ENCODE measurements at regions not wholly inside any gene's neighbourhood (a gene's known extent, or its start where the extent isn't known, plus 50 kb on each side); places are given as distances from the start of the nearest gene placed in this dataset.

DNA sequence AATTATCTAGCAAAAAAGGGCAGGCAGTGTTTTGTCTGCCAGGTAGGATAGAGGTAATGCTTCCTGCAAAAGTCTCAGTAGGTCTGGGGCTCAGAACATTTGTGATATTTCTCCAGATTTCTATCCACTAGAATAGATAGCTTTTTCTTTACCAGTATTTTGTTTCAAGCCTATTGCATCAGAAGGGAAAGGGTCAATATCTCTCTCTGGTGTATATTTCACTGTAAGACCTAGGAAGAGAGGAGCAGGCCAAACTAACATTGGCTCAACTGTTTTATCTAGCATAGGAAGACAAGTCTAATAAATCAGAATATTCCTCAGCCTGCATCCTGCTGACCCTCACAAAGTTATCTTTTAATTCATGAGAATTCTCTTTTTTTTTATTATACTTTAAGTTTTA is 106.7 kb upstream of the DAAM1 start (continued):
- TF ChIP-seq ETV6 (CRISPR knock-in tag; IDR thresholded peaks at IDR 0.05) (no peak), EMX1 (CRISPR knock-in tag; IDR thresholded peaks at IDR 0.05) (no peak), IRF1 (CRISPR knock-in tag; IDR thresholded peaks at IDR 0.05) (no peak)
- TF ChIP-seq, protein P1, sequence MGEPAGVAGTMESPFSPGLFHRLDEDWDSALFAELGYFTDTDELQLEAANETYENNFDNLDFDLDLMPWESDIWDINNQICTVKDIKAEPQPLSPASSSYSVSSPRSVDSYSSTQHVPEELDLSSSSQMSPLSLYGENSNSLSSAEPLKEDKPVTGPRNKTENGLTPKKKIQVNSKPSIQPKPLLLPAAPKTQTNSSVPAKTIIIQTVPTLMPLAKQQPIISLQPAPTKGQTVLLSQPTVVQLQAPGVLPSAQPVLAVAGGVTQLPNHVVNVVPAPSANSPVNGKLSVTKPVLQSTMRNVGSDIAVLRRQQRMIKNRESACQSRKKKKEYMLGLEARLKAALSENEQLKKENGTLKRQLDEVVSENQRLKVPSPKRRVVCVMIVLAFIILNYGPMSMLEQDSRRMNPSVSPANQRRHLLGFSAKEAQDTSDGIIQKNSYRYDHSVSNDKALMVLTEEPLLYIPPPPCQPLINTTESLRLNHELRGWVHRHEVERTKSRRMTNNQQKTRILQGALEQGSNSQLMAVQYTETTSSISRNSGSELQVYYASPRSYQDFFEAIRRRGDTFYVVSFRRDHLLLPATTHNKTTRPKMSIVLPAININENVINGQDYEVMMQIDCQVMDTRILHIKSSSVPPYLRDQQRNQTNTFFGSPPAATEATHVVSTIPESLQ (CRISPR knock-in tag; IDR thresholded peaks at IDR 0.05), result no peak

GRCh38 chr14:59085207-59085739 is 103.2 kb upstream of the DAAM1 start:
- CTCF ChIA-PET, result interaction anchor here (1.2 kb wide), 1 partner anchor 584 kb away, joined by 3 read pairs; no protein-coding TSS in a partner anchor
- H3K27ac Mint-ChIP-seq, result no peak overlapping the region
- no peaks in the 10 kb centered on the region for H3K36me3 Mint-ChIP-seq
- H3K4me3 Mint-ChIP-seq, result no peak overlapping the region
- ATAC-seq (peak; percentile 32; the same call in 1 of the 2 replicates), DNase-seq (ENCODE audit: low spot score) (no peak)
- 0 out of 2 replicates have a peak, but pooled peaks cover 2% of the 10 kb centered on the region for H3K4me1 Mint-ChIP-seq
- H3K27me3 Mint-ChIP-seq (ENCODE audit: low read depth), result no peaks in the 10 kb centered on the region
- TF ChIP-seq, protein P2, sequence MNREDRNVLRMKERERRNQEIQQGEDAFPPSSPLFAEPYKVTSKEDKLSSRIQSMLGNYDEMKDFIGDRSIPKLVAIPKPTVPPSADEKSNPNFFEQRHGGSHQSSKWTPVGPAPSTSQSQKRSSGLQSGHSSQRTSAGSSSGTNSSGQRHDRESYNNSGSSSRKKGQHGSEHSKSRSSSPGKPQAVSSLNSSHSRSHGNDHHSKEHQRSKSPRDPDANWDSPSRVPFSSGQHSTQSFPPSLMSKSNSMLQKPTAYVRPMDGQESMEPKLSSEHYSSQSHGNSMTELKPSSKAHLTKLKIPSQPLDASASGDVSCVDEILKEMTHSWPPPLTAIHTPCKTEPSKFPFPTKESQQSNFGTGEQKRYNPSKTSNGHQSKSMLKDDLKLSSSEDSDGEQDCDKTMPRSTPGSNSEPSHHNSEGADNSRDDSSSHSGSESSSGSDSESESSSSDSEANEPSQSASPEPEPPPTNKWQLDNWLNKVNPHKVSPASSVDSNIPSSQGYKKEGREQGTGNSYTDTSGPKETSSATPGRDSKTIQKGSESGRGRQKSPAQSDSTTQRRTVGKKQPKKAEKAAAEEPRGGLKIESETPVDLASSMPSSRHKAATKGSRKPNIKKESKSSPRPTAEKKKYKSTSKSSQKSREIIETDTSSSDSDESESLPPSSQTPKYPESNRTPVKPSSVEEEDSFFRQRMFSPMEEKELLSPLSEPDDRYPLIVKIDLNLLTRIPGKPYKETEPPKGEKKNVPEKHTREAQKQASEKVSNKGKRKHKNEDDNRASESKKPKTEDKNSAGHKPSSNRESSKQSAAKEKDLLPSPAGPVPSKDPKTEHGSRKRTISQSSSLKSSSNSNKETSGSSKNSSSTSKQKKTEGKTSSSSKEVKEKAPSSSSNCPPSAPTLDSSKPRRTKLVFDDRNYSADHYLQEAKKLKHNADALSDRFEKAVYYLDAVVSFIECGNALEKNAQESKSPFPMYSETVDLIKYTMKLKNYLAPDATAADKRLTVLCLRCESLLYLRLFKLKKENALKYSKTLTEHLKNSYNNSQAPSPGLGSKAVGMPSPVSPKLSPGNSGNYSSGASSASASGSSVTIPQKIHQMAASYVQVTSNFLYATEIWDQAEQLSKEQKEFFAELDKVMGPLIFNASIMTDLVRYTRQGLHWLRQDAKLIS (CRISPR knock-in tag; IDR thresholded peaks at IDR 0.05; ENCODE audit: borderline replicate concordance), result no peak
- peak; percentile 16; the same call in 1 of the 2 replicates for TF ChIP-seq ZNF423 (CRISPR knock-in tag; IDR thresholded peaks at IDR 0.05)
- POLR2A ChIA-PET, result no interaction called here
- peaks cover under 1% of the 10 kb centered on the region; the same call in 1 of the 2 replicates for H3K9me3 Mint-ChIP-seq

GRCh38 chr14:59086241-59086882 is 102.1 kb upstream of the DAAM1 start:
- DNase-seq (ENCODE audit: low spot score) (no peak), ATAC-seq (no peak)
- TF ChIP-seq ZNF416 (CRISPR knock-in tag; IDR thresholded peaks at IDR 0.05), result no peak
- no peak for TF ChIP-seq USF2 (CRISPR knock-in tag; IDR thresholded peaks at IDR 0.05)
- TF ChIP-seq ZNF263 (CRISPR knock-in tag; IDR thresholded peaks at IDR 0.05; ENCODE audit: low read depth), result no peak
- no peak for TF ChIP-seq MAX (CRISPR knock-in tag; IDR thresholded peaks at IDR 0.05)
- TF ChIP-seq ZMAT4 (CRISPR knock-in tag; IDR thresholded peaks at IDR 0.05), result no peak
- TF ChIP-seq GABPB1 (CRISPR knock-in tag; IDR thresholded peaks at IDR 0.05), result no peak
- H3K4me1 Mint-ChIP-seq, result peaks cover 3% of the 10 kb centered on the region
- no peak overlapping the region for H3K27ac Mint-ChIP-seq
- POLR2A ChIA-PET, result no interaction called here
- H3K9me3 Mint-ChIP-seq, result no peaks in the 10 kb centered on the region
- H3K36me3 Mint-ChIP-seq, result no peaks in the 10 kb centered on the region
- CTCF ChIA-PET, result interaction anchor here (1.2 kb wide), 1 partner anchor 585 kb away, joined by 3 read pairs; no protein-coding TSS in a partner anchor
- no peaks in the 10 kb centered on the region for H3K27me3 Mint-ChIP-seq (ENCODE audit: low read depth)
- no peak overlapping the region for H3K4me3 Mint-ChIP-seq
